Tibial nerve (tissue), 4 donors: ENCODE measurements at regions not wholly inside any gene's neighbourhood (a gene's known extent, or its start where the extent isn't known, plus 50 kb on each side); places are given as distances from the start of the nearest gene placed in this dataset.

Experiments
- CTCF ChIP-seq, 5 experiments: fragments of 200-600 bp in 3 of 5; fragments of 450-650 bp in 2 of 5; sonication (generic) in 3 of 5; IDR thresholded peaks; one replicate each; pipeline ENCODE4 v1.5.1; 2016 to 2019; ENCODE audit warnings: antibody characterized with exemption in 5 of 5, mild to moderate bottlenecking in 3 of 5, moderate library complexity in 2 of 5
- EP300 ChIP-seq, 2 donors: sonication (generic); formaldehyde crosslinking; IDR thresholded peaks; one replicate each; pipeline ENCODE4 v1.6.1; 2017; ENCODE audit warnings: antibody characterized with exemption in 2 of 2, mild to moderate bottlenecking in 1 of 2
- POLR2A ChIP-seq, 2 donors: fragments of 450-650 bp; IDR thresholded peaks; one replicate each; pipeline ENCODE4 v1.6.1; 2017; ENCODE audit warnings: antibody characterized with exemption in 2 of 2, mild to moderate bottlenecking in 2 of 2, moderate library complexity in 2 of 2

- TF ChIP-seq CTCF (IDR thresholded peaks at IDR 0.05) (no peak), POLR2A (IDR thresholded peaks at IDR 0.05) (no peak), EP300 (IDR thresholded peaks at IDR 0.05) (no peak)
These were observed 162.0 kb upstream of the SMIM23 start for GRCh38 chr5:171623551-171624097.
